ENCODE measurements at regions not wholly inside any gene's neighbourhood (a gene's known extent, or its start where the extent isn't known, plus 50 kb on each side); places are given as distances from the start of the nearest gene placed in this dataset.

GRCh38 chr3:21140785-21141184 is 610.2 kb downstream of the ZNF385D start:
- no peak for TF ChIP-seq TP53 (CRISPR knock-in tag; IDR thresholded peaks at IDR 0.05)
- no peak for TF ChIP-seq POLR2AphosphoS2 (conservative IDR thresholded peaks at IDR 0.05; ENCODE audit: low read length)
- no peak for TF ChIP-seq NPAS2 (CRISPR knock-in tag; IDR thresholded peaks at IDR 0.05; ENCODE audit: borderline replicate concordance)
- no peak for TF ChIP-seq ESRRA (IDR thresholded peaks at IDR 0.05; ENCODE audit: borderline replicate concordance, low read length)
- TF ChIP-seq JUN (IDR thresholded peaks at IDR 0.05), result no peak
- no peak for TF ChIP-seq HES2 (IDR thresholded peaks at IDR 0.05)
- no peak for TF ChIP-seq CBX8 (IDR thresholded peaks at IDR 0.05)
- TF ChIP-seq FOXS1 (CRISPR knock-in tag; IDR thresholded peaks at IDR 0.05), result no peak
- no peak for TF ChIP-seq RAD21 (conservative IDR thresholded peaks at IDR 0.05 in 1 of 2, IDR thresholded peaks at IDR 0.05 in 1 of 2)
- no peak for TF ChIP-seq BHLHE40 (IDR thresholded peaks at IDR 0.05; ENCODE audit: low read depth, low read length)
- POLR2A ChIA-PET, result no interaction called here
- FAIRE-seq, result no peak
- CTCF ChIA-PET, result no interaction called here
- Histone ChIP-seq H3K9me3 (no peaks in the 10 kb centered on the region; the same call in 2 of the 3 replicates), H3K27ac (no peak overlapping the region), H3K4me2 (no peak overlapping the region), H3K4me1 (no peaks in the 10 kb centered on the region), H3K4me3 (no peak overlapping the region)
- no peak for DNase-seq (ENCODE audit: low read depth in 1 of 2, low spot score in 1 of 2)
- WGBS (ENCODE audit: missing lambda C conversion rate), result 0% methylated on average over 1 of the region's 1 CpG
- no peak for ATAC-seq

GRCh38 chr3:21138085-21138484 is 612.9 kb downstream of the ZNF385D start:
- ChIA-PET POLR2A (no interaction called here), CTCF (no interaction called here)
- no peak for FAIRE-seq
- TF ChIP-seq BCL3 (IDR thresholded peaks at IDR 0.05) (no peak), RNF2 (IDR thresholded peaks at IDR 0.05; ENCODE audit: borderline replicate concordance, low read depth) (no peak), MAFK (IDR thresholded peaks at IDR 0.05; ENCODE audit: partially characterized antibody) (no peak)
- Histone ChIP-seq H3K4me2 (no peak overlapping the region), H3K9me3 (no peaks in the 10 kb centered on the region; the same call in 2 of the 3 replicates), H3K4me1 (no peaks in the 10 kb centered on the region), H3K4me3 (no peak overlapping the region), H3K27ac (no peak overlapping the region)
- no peak for ATAC-seq
- no peak for DNase-seq (ENCODE audit: low read depth in 1 of 2, low spot score in 1 of 2)
- WGBS (ENCODE audit: missing lambda C conversion rate), result 4% methylated on average over 2 of the region's 2 CpGs

- Histone ChIP-seq H3K4me1 (no peaks in the 10 kb centered on the region), H3K4me2 (no peak overlapping the region), H3K9me3 (no peaks in the 10 kb centered on the region; the same call in 1 of the 3 replicates), H3K27ac (no peak overlapping the region), H3K4me3 (no peak overlapping the region)
- POLR2A ChIA-PET, result no interaction called here
- TF ChIP-seq HEYL (CRISPR knock-in tag; IDR thresholded peaks at IDR 0.05) (no peak), MAX (IDR thresholded peaks at IDR 0.05) (no peak), CEBPB (IDR thresholded peaks at IDR 0.05) (no peak), CHD4 (IDR thresholded peaks at IDR 0.05; ENCODE audit: borderline replicate concordance) (no peak), SREBF2 (IDR thresholded peaks at IDR 0.05) (no peak), RFX5 (IDR thresholded peaks at IDR 0.05) (no peak), HOXB13 (CRISPR knock-in tag; IDR thresholded peaks at IDR 0.05; ENCODE audit: low read depth) (no peak), NR3C1 (IDR thresholded peaks at IDR 0.05) (no peak), BHLHE40 (IDR thresholded peaks at IDR 0.05; ENCODE audit: low read depth, low read length) (no peak), RCOR1 (IDR thresholded peaks at IDR 0.05; ENCODE audit: low read depth, low read length) (no peak), EHMT2 (IDR thresholded peaks at IDR 0.05; ENCODE audit: low read depth) (no peak), ELK1 (IDR thresholded peaks at IDR 0.05; ENCODE audit: low read depth, low read length) (no peak), RARB (CRISPR knock-in tag; IDR thresholded peaks at IDR 0.05) (no peak), JUNB (IDR thresholded peaks at IDR 0.05) (no peak), FOXS1 (CRISPR knock-in tag; IDR thresholded peaks at IDR 0.05) (no peak), POLR2A (IDR thresholded peaks at IDR 0.05; ENCODE audit: low read length) (no peak), MAZ (IDR thresholded peaks at IDR 0.05; ENCODE audit: borderline replicate concordance, low read depth, low read length) (no peak)
- CTCF ChIA-PET, result no interaction called here
- FAIRE-seq (no peak), DNase-seq (ENCODE audit: low read depth in 1 of 2, low spot score in 1 of 2) (no peak), ATAC-seq (no peak)
Measured at GRCh38 chr3:21132896-21133295, 618.1 kb downstream of the ZNF385D start.

Data from A549 (cell line).